ENCODE measurements at regions not wholly inside any gene's neighbourhood (a gene's known extent, or its start where the extent isn't known, plus 50 kb on each side); places are given as distances from the start of the nearest gene placed in this dataset.
"Not testable (repeated sequence)": the region's sequence is repeated elsewhere in the genome, so short reads cannot be mapped to it uniquely, and the experiment has no call there.

DNA sequence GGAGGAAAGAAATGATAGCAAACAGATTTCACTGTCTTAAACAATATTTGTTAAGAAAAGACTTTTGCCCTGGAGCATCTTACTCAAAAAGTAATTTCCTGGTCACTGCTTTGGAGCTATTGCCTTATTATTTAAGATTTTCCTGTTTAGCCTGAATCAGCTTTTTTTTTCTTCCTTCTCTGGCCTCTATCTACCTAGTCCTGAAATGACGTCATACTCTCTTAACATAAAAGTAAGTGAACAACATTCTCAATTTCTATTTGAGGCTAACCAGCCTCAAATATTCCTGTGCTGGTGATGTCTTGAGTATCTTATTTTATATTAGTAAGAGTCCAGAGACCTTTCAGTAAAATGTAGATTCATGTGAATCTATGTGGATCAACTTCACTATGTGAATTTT lies 221.9 kb upstream of the ALCAM start:
- Histone ChIP-seq H3K27ac (no peak overlapping the region), H3K36me3 (no peaks in the 10 kb centered on the region), H3K9me3 (no peaks in the 10 kb centered on the region), H3K27me3 (no peaks in the 10 kb centered on the region), H3K4me3 (no peak overlapping the region), H3K4me1 (no peaks in the 10 kb centered on the region)
- no peak for DNase-seq (ENCODE audit: low spot score in 2 of 2)
- intact Hi-C loops (cut with DNase I), result no loop called here
- TF ChIP-seq CTCF (IDR thresholded peaks at IDR 0.05), result no peak

GRCh38 chr3:105145511-105145910 lies 221.2 kb upstream of the ALCAM start:
- no peaks in the 10 kb centered on the region for H3K9me3 ChIP-seq
- TF ChIP-seq CTCF (IDR thresholded peaks at IDR 0.05), result no peak
- intact Hi-C loops (cut with DNase I), result no loop called here
- no peaks in the 10 kb centered on the region for H3K36me3 ChIP-seq
- H3K4me1 ChIP-seq, result peaks cover 0 to under 1% of the 10 kb centered on the region in 2 donors
- no peak overlapping the region for H3K4me3 ChIP-seq
- no peak for DNase-seq (ENCODE audit: low spot score in 2 of 2)
- no peak overlapping the region for H3K27ac ChIP-seq
- H3K27me3 ChIP-seq, result no peaks in the 10 kb centered on the region

- H3K4me3 ChIP-seq; H3K36me3 ChIP-seq; intact Hi-C loops (cut with DNase I); H3K4me1 ChIP-seq; H3K27ac ChIP-seq; H3K9me3 ChIP-seq; DNase-seq (ENCODE audit: low spot score in 2 of 2); H3K27me3 ChIP-seq: not testable (repeated sequence)
These were observed 217.5 kb upstream of the ALCAM start for GRCh38 chr3:105149197-105149596.

DNA sequence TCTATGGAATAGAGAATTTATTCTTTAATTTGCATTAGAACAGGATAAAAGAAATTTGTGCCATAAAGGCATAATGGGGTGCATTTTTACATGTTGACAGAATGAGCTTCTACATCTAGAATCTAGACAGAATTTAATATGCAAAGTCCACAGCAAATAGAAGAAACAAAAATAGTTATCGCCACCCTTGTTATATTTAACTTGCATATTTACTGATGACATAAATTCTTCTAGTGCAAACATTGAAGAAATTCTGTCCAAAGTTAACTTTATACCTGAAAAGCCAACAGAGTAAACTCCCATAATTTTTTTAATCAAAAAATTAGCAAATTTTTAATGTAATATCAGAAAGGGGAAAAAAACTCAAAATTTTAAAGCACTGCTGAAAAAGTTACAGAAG lies 213.7 kb upstream of the ALCAM start:
- Histone ChIP-seq H3K27ac (no peak overlapping the region), H3K27me3 (no peaks in the 10 kb centered on the region), H3K4me1 (peaks cover 0 to 5% of the 10 kb centered on the region in 2 donors), H3K4me3 (no peak overlapping the region), H3K36me3 (no peaks in the 10 kb centered on the region), H3K9me3 (no peaks in the 10 kb centered on the region)
- no peak for DNase-seq (ENCODE audit: low spot score in 2 of 2)
- intact Hi-C loops (cut with DNase I), result no loop called here
- no peak for TF ChIP-seq CTCF (IDR thresholded peaks at IDR 0.05)

GRCh38 chr3:105154692-105155091 lies 212.0 kb upstream of the ALCAM start:
- no peak overlapping the region for H3K27ac ChIP-seq
- TF ChIP-seq CTCF (IDR thresholded peaks at IDR 0.05), result no peak
- H3K9me3 ChIP-seq, result no peaks in the 10 kb centered on the region
- peaks cover 0 to 5% of the 10 kb centered on the region in 2 donors for H3K4me1 ChIP-seq
- intact Hi-C loops (cut with DNase I), result no loop called here
- H3K36me3 ChIP-seq, result no peaks in the 10 kb centered on the region
- DNase-seq (ENCODE audit: low spot score in 2 of 2), result no peak
- H3K27me3 ChIP-seq, result no peaks in the 10 kb centered on the region
- H3K4me3 ChIP-seq, result no peak overlapping the region

- Histone ChIP-seq H3K36me3 (no peaks in the 10 kb centered on the region), H3K4me3 (no peak overlapping the region), H3K27me3 (no peaks in the 10 kb centered on the region), H3K9me3 (no peaks in the 10 kb centered on the region), H3K27ac (no peak overlapping the region), H3K4me1 (no peaks in the 10 kb centered on the region)
- no peak for DNase-seq (ENCODE audit: low spot score in 2 of 2)
- intact Hi-C loops (cut with DNase I), result no loop called here
- TF ChIP-seq CTCF (IDR thresholded peaks at IDR 0.05), result no peak
These were observed 209.5 kb upstream of the ALCAM start for GRCh38 chr3:105157067-105157765.

All from ascending aorta (tissue), 2 donors.